T-helper 2 cell (primary cell): ENCODE measurements at regions not wholly inside any gene's neighbourhood (a gene's known extent, or its start where the extent isn't known, plus 50 kb on each side); places are given as distances from the start of the nearest gene placed in this dataset.
"Not testable (repeated sequence)": the region's sequence is repeated elsewhere in the genome, so short reads cannot be mapped to it uniquely, and the experiment has no call there.

ENCODE experiments used
- DNase-seq, 5 experiments: peaks; one replicate each; pipeline versions ENCODE4 v3.0.0 to v3.0.0-alpha.2; 2012 to 2022

DNA sequence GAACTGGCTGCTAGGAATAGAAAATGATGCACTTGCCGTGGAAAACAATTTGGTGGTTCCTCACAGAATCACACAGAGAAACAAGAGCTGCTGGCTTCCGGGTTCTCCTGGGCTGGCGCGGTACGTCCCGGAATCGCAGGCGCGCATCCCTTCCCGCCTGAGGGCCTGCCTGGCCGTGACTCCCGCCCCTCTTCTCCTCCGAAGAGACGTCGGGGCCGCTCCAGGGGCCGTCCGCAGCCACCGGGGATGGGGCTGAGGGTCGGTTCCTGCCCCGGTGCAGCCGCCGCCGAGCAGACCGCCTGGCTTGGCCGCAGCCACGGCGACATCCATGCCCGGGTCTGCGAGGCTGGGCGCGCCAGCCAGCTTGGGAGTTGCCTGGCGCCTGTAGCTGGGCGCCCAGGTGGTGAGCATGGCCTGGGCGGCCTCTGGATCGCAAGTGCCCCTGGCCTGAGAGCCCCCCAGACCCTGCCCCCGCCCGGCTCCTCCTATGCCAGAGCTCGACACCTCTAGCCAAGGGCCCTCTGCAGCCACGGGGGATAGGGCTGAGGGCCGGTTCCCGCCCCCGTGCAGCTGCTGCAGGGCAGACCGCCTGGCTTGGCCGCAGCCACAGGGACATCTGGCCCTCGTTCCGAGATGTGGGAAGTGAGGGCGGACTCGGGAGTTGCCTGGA is 83.9 kb upstream of the ZNG1F start:
- DNase-seq, result peak in 2 of 5 experiments; percentile 9 to 32

- DNase-seq, result not testable (repeated sequence)
Observed at GRCh38 chr9:41270992-41271391, 81.9 kb upstream of the ZNG1F start.

- not testable (repeated sequence) for DNase-seq
Observed at GRCh38 chr9:41269471-41269870, 80.4 kb upstream of the ZNG1F start.

DNA sequence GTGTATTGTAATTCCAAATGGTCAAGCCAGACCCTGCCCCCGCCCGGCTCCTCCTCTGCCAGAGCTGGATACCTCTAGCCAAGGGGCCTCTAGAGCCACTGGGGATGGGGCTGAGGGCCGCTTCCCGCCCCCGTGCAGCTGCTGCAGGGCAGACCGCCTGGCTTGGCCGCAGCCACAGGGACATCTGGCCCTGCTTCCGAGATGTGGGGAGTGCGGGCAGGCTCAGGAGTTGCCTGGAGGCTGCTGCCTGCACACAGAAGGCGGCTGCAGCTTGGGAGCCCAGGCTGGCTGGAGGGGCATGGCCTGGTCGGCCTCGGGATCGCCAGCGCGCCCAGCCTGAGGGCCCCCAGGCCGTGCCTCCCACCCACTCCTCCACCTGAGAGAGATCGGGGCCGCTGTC is 79.9 kb upstream of the ZNG1F start:
- DNase-seq, result peak in 1 of 5 experiments; percentile 9

GRCh38 chr9:41266602-41267001 is 77.5 kb upstream of the ZNG1F start:
- not testable (repeated sequence) for DNase-seq

- not testable (repeated sequence) for DNase-seq
Observed at GRCh38 chr9:41266000-41266399, 76.9 kb upstream of the ZNG1F start.

DNA sequence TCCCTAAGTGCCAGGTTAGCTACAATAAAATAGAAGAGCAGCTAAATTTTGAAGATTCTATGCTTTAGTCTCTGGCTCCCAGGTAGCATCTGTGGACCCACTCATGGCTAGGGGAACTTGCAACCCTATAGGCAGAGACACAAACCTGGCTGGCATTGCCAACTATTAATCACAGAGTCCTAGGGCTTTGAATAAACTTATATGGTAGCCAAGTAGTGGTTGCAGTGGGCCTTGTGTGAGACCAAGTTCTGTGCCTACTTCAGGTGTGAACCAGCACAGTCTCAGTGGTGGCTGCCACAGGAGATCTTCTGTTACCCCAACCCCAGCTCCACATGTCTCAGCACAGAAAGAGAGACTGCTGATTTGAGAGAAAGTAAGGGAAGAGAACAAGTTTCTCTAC is 62.9 kb upstream of the ZNG1F start:
- DNase-seq, result not testable (repeated sequence)

DNA sequence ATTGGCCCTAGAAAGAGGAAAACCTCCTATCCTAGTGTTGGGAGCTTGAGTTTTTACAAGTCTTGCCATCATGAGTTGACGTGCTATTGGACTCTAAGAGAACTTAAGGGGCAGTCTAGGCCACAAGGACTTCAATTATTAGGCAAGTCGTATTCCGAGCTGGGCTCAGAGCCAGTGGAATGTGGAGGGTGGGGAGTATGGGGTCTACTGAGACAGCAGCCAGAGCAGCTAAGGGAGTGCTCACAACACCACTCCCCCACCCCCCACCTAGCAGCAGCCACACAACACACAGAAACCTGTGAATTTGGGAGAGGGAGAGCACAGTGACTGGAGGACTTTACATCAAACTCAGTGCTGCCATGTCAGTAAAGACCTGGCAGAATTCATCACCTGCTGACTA is 62.0 kb upstream of the ZNG1F start:
- DNase-seq, result not testable (repeated sequence)

GRCh38 chr9:41246702-41247101 is 57.6 kb upstream of the ZNG1F start:
- DNase-seq, result not testable (repeated sequence)
